ENCODE measurements at regions not wholly inside any gene's neighbourhood (a gene's known extent, or its start where the extent isn't known, plus 50 kb on each side); places are given as distances from the start of the nearest gene placed in this dataset.

GRCh38 chr2:138871312-138871711 lies 91.1 kb upstream of the NXPH2 start:
- H3K4me1 ChIP-seq, result no peaks in the 10 kb centered on the region
- DNase-seq, result no peak
- H3K36me3 ChIP-seq, result no peaks in the 10 kb centered on the region
- no peaks in the 10 kb centered on the region for H3K27me3 ChIP-seq
- TF ChIP-seq CTCF (IDR thresholded peaks at IDR 0.05), result no peak
- H3K9me3 ChIP-seq, result no peaks in the 10 kb centered on the region
- no peak overlapping the region for H3K4me3 ChIP-seq
- no peak for ATAC-seq
- no peak overlapping the region for H3K27ac ChIP-seq
- intact Hi-C loops (cut with DNase I), result no loop called here

- no peaks in the 10 kb centered on the region for H3K4me1 ChIP-seq
- ATAC-seq (no peak), DNase-seq (no peak)
- no peaks in the 10 kb centered on the region for H3K9me3 ChIP-seq
- intact Hi-C loops (cut with DNase I), result no loop called here
- H3K36me3 ChIP-seq, result no peaks in the 10 kb centered on the region
- no peak overlapping the region for H3K4me3 ChIP-seq
- H3K27ac ChIP-seq, result no peak overlapping the region
- no peak for TF ChIP-seq CTCF (IDR thresholded peaks at IDR 0.05)
- no peaks in the 10 kb centered on the region for H3K27me3 ChIP-seq
Measured at GRCh38 chr2:138867341-138867740, 87.2 kb upstream of the NXPH2 start.

GRCh38 chr2:138866797-138867196 lies 86.6 kb upstream of the NXPH2 start:
- H3K4me3 ChIP-seq, result no peak overlapping the region
- DNase-seq (no peak), ATAC-seq (no peak)
- intact Hi-C loops (cut with DNase I), result no loop called here
- no peaks in the 10 kb centered on the region for H3K9me3 ChIP-seq
- H3K36me3 ChIP-seq, result no peaks in the 10 kb centered on the region
- H3K4me1 ChIP-seq, result no peaks in the 10 kb centered on the region
- TF ChIP-seq CTCF (IDR thresholded peaks at IDR 0.05), result no peak
- H3K27me3 ChIP-seq, result no peaks in the 10 kb centered on the region
- no peak overlapping the region for H3K27ac ChIP-seq

GRCh38 chr2:138853761-138854160 lies 73.6 kb upstream of the NXPH2 start:
- ATAC-seq (no peak), DNase-seq (no peak)
- Histone ChIP-seq H3K27me3 (no peaks in the 10 kb centered on the region), H3K27ac (no peak overlapping the region), H3K4me3 (no peak overlapping the region), H3K4me1 (no peaks in the 10 kb centered on the region), H3K9me3 (no peaks in the 10 kb centered on the region), H3K36me3 (no peaks in the 10 kb centered on the region)
- no peak for TF ChIP-seq CTCF (IDR thresholded peaks at IDR 0.05)
- intact Hi-C loops (cut with DNase I), result no loop called here

GRCh38 chr2:138853296-138853695 lies 73.1 kb upstream of the NXPH2 start:
- DNase-seq, result no peak
- ATAC-seq, result no peak
- Histone ChIP-seq H3K36me3 (no peaks in the 10 kb centered on the region), H3K27ac (no peak overlapping the region), H3K4me3 (no peak overlapping the region), H3K4me1 (no peaks in the 10 kb centered on the region), H3K27me3 (no peaks in the 10 kb centered on the region), H3K9me3 (no peaks in the 10 kb centered on the region)
- TF ChIP-seq CTCF (IDR thresholded peaks at IDR 0.05), result no peak
- intact Hi-C loops (cut with DNase I), result no loop called here

GRCh38 chr2:138846216-138846821 lies 66.1 kb upstream of the NXPH2 start:
- H3K4me3 ChIP-seq, result no peak overlapping the region
- no peaks in the 10 kb centered on the region for H3K36me3 ChIP-seq
- H3K27me3 ChIP-seq, result no peaks in the 10 kb centered on the region
- no peak overlapping the region for H3K27ac ChIP-seq
- no peaks in the 10 kb centered on the region for H3K4me1 ChIP-seq
- DNase-seq (no peak), ATAC-seq (peak; percentile 61)
- peak; percentile 53 for TF ChIP-seq CTCF (IDR thresholded peaks at IDR 0.05)
- H3K9me3 ChIP-seq, result no peaks in the 10 kb centered on the region
- intact Hi-C loops (cut with DNase I), result no loop called here

All from upper lobe of right lung (tissue), 1 donor.